HepG2 (cell line): ENCODE measurements at regions not wholly inside any gene's neighbourhood (a gene's known extent, or its start where the extent isn't known, plus 50 kb on each side); places are given as distances from the start of the nearest gene placed in this dataset.

Source experiments
- ATF2 ChIP-seq: sonication (generic); formaldehyde crosslinking; IDR thresholded peaks from 2 replicates; pipeline ENCODE4 v1.4.0; 2020; ENCODE audit warnings: missing genetic modification reagents
- CC2D1A ChIP-seq: sonication (generic); formaldehyde crosslinking; IDR thresholded peaks from 2 replicates; pipeline ENCODE4 v1.8.1; 2023; ENCODE audit warnings: mild to moderate bottlenecking, missing genetic modification reagents
- CERS6 ChIP-seq: sonication (generic); formaldehyde crosslinking; IDR thresholded peaks from 2 replicates; pipeline ENCODE4 v1.5.0; 2020; ENCODE audit warnings: missing genetic modification reagents
- E2F2 ChIP-seq: sonication (generic); formaldehyde crosslinking; IDR thresholded peaks from 2 replicates; pipeline ENCODE4 v1.4.0; 2020; ENCODE audit warnings: missing genetic modification reagents, borderline replicate concordance
- ESRRA ChIP-seq: sonication (generic); formaldehyde crosslinking; IDR thresholded peaks from 2 replicates; pipeline ENCODE4 v1.5.1; 2020; ENCODE audit warnings: mild to moderate bottlenecking, low read depth, missing genetic modification reagents
- IRF2 ChIP-seq: IDR thresholded peaks from 2 replicates; pipeline ENCODE4 v1.6.1; 2018; ENCODE audit warnings: missing genetic modification reagents, missing compliant biosample characterization
- KMT2A ChIP-seq: sonication (generic); formaldehyde crosslinking; IDR thresholded peaks from 2 replicates; pipeline ENCODE4 v1.4.0; 2020; ENCODE audit warnings: missing genetic modification reagents
- MEIS1 ChIP-seq: sonication (generic); formaldehyde crosslinking; IDR thresholded peaks from 2 replicates; pipeline ENCODE4 v1.9.0; 2021; ENCODE audit warnings: mild to moderate bottlenecking, missing genetic modification reagents, moderate library complexity, borderline replicate concordance
- MTA1 ChIP-seq: sonication (generic); formaldehyde crosslinking; IDR thresholded peaks from 2 replicates; pipeline ENCODE4 v1.4.0; 2020; ENCODE audit warnings: missing genetic modification reagents, mild to moderate bottlenecking, borderline replicate concordance
- MZF1 ChIP-seq: sonication (generic); formaldehyde crosslinking; IDR thresholded peaks from 2 replicates; pipeline ENCODE4 v1.8.1; 2023; ENCODE audit warnings: mild to moderate bottlenecking, missing genetic modification reagents, borderline replicate concordance
- NCOA2 ChIP-seq: sonication (generic); formaldehyde crosslinking; IDR thresholded peaks from 2 replicates; pipeline ENCODE4 v1.8.0; 2022; ENCODE audit warnings: inconsistent platforms
- NFAT5 ChIP-seq: sonication (generic); formaldehyde crosslinking; IDR thresholded peaks from 2 replicates; pipeline ENCODE4 v1.4.0; 2020; ENCODE audit warnings: missing genetic modification reagents
- PHF8 ChIP-seq: sonication (generic); formaldehyde crosslinking; IDR thresholded peaks from 2 replicates; pipeline ENCODE4 v1.5.0; 2020; ENCODE audit warnings: missing genetic modification reagents
- SUZ12 ChIP-seq: fragments of 150-350 bp; IDR thresholded peaks from 2 replicates; pipeline ENCODE4 v1.6.1; 2014; ENCODE audit warnings: low read depth, low read length
- ZBTB34 ChIP-seq: sonication (generic); formaldehyde crosslinking; IDR thresholded peaks from 2 replicates; pipeline ENCODE4 v1.8.0; 2022; ENCODE audit warnings: mild to moderate bottlenecking, missing genetic modification reagents
- ZNF44 ChIP-seq: sonication (generic); formaldehyde crosslinking; IDR thresholded peaks from 2 replicates; pipeline ENCODE4 v1.5.1; 2020; ENCODE audit warnings: mild to moderate bottlenecking, missing genetic modification reagents
- ZNF501 ChIP-seq: sonication (generic); formaldehyde crosslinking; IDR thresholded peaks from 2 replicates; pipeline ENCODE4 v1.5.1; 2020; ENCODE audit warnings: mild to moderate bottlenecking, moderate library complexity, missing genetic modification reagents
- ZNF564 ChIP-seq: sonication (generic); formaldehyde crosslinking; IDR thresholded peaks from 2 replicates; pipeline ENCODE4 v1.8.1; 2023; ENCODE audit warnings: mild to moderate bottlenecking, missing genetic modification reagents
- ZNF772 ChIP-seq: sonication (generic); formaldehyde crosslinking; IDR thresholded peaks from 2 replicates; pipeline ENCODE4 v1.5.0; 2020; ENCODE audit warnings: mild to moderate bottlenecking, missing genetic modification reagents

- TF ChIP-seq E2F2 (no peak), ZNF44 (peak; percentile 42; the same call in 1 of the 2 replicates), CC2D1A (CRISPR knock-in tag) (no peak), SUZ12 (no peak), NFAT5 (CRISPR knock-in tag) (no peak), MEIS1 (CRISPR knock-in tag) (peak; percentile 47; the same call in 1 of the 2 replicates), ATF2 (CRISPR knock-in tag) (peak; percentile 53; the same call in 1 of the 2 replicates), MZF1 (CRISPR knock-in tag) (0 out of 2 replicates have a peak, but pooled peaks have one; percentile 84), PHF8 (CRISPR knock-in tag) (peak; percentile 52; the same call in 1 of the 2 replicates), ZNF564 (CRISPR knock-in tag) (peak; percentile 66; the same call in 1 of the 2 replicates), IRF2 (peak; percentile 48), ZNF501 (CRISPR knock-in tag) (peak; percentile 82), NCOA2 (CRISPR knock-in tag) (no peak), KMT2A (CRISPR knock-in tag) (peak; percentile 57; the same call in 1 of the 2 replicates), ZBTB34 (peak; percentile 86), ZNF772 (CRISPR knock-in tag) (peak; percentile 83), ESRRA (CRISPR knock-in tag) (no peak), MTA1 (CRISPR knock-in tag) (peak; percentile 40; the same call in 1 of the 2 replicates), CERS6 (CRISPR knock-in tag) (no peak)
Measured at GRCh38 chr2:131673400-131674173, 145.9 kb downstream of the CCDC74A start (continued).
